Esophagus (tissue), 2 donors: ENCODE measurements at regions not wholly inside any gene's neighbourhood (a gene's known extent, or its start where the extent isn't known, plus 50 kb on each side); places are given as distances from the start of the nearest gene placed in this dataset.

Source experiments
- H3K27ac ChIP-seq, 2 donors: one replicate each; pipeline ENCODE4 v1.5.1; 2013; ENCODE audit warnings: low read depth in 2 of 2, mild to moderate bottlenecking in 2 of 2, inconsistent platforms in 1 of 2, low read length in 1 of 2, moderate library complexity in 1 of 2
- H3K27me3 ChIP-seq, 2 donors: one replicate each; pipeline ENCODE4 v1.6.1; 2013; ENCODE audit warnings: low read length in 2 of 2, control low read depth in 1 of 2, mild to moderate bottlenecking in 1 of 2; ENCODE audit not compliant: insufficient read depth in 2 of 2, control insufficient read depth in 1 of 2
- H3K36me3 ChIP-seq, 2 donors: one replicate each; pipeline ENCODE4 v1.6.1; 2013; ENCODE audit warnings: low read length in 1 of 2; ENCODE audit not compliant: control insufficient read depth in 2 of 2, insufficient read depth in 2 of 2
- H3K4me1 ChIP-seq, 2 donors: one replicate each; pipeline ENCODE4 v1.6.1; 2013; ENCODE audit warnings: low read length in 1 of 2; ENCODE audit not compliant: control insufficient read depth in 2 of 2, insufficient read depth in 2 of 2
- H3K4me3 ChIP-seq, 2 donors: one replicate each; pipeline ENCODE4 v1.5.1; 2013; ENCODE audit warnings: low read length in 2 of 2, mild to moderate bottlenecking in 2 of 2, low read depth in 1 of 2, moderate library complexity in 1 of 2
- H3K9me3 ChIP-seq, 2 donors: one replicate each; pipeline ENCODE4 v1.6.1; 2013; ENCODE audit warnings: mild to moderate bottlenecking in 2 of 2, low read depth in 1 of 2, low read length in 1 of 2, moderate library complexity in 1 of 2; ENCODE audit not compliant: control insufficient read depth in 2 of 2, insufficient read depth in 1 of 2
- WGBS, 2 donors: extraction: QIAGEN DNeasy Blood & Tissue Kit; methylation state at CpG; one replicate each; pipeline ENCODE4 v1.1.7; 2013; 5-methylcytosine and 5-hydroxymethylcytosine counted together
- donor health status: healthy with polysubstance abuse.
- donor health status: Bipolar disorder and iron deficiency.

DNA sequence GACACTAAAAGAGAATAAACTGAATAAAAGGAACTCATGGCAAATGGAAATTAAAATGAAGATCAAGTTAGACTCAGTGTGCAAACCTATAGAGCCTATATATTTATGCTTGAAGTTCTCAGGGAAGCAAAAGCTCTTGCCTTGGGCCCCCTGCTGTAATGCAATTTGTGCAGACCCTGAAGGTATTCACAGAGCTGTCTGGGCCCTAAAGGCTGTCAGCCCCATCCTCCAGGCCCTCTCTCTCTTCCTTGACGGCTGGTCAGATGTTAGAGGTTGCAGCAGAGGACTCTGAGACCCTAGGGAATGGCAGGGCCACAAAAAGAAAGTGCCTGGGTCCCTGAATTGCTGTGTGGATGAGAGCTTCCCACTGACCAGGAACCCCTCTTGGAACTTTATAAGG, 283.9 kb upstream of the TUT7 start:
- H3K27ac ChIP-seq, result no peak overlapping the region
- no peak overlapping the region for H3K4me3 ChIP-seq
- no peaks in the 10 kb centered on the region for H3K36me3 ChIP-seq
- peaks cover 0 to 2% of the 10 kb centered on the region in 2 donors for H3K4me1 ChIP-seq
- H3K9me3 ChIP-seq, result peaks cover 0 to 5% of the 10 kb centered on the region in 2 donors
- 93 to 100% methylated on average over 1 of the region's 1 CpG for WGBS, 2 donors
- H3K27me3 ChIP-seq, result peaks cover 0 to 5% of the 10 kb centered on the region in 2 donors

DNA sequence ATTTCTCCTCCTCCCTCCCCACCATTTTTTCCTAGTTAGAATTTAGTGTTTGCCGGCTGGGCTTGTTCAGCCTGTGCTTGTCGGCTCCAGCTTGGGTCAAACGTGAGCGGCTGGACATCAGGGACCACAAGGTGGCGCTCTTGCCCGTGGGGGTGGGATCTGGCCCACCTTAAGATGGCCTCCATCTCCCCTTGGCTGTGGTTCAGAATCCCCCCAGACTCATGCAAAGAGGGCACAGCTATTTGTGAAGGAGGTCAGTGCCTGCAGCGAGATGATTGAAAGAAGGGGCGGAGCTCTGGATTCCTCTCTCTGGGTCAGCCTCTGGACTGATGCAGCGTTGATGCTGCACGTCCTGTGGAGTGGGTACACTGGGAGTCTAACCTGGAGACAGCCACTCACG, 283.3 kb upstream of the TUT7 start:
- peaks cover 0 to 5% of the 10 kb centered on the region in 2 donors for H3K9me3 ChIP-seq
- H3K4me3 ChIP-seq, result no peak overlapping the region
- H3K27ac ChIP-seq, result no peak overlapping the region
- H3K27me3 ChIP-seq, result peaks cover 0 to 4% of the 10 kb centered on the region in 2 donors
- H3K36me3 ChIP-seq, result no peaks in the 10 kb centered on the region
- H3K4me1 ChIP-seq, result peaks cover 0 to 2% of the 10 kb centered on the region in 2 donors
- 44 to 47% methylated on average over 11 of the region's 11 CpGs for WGBS, 2 donors

DNA sequence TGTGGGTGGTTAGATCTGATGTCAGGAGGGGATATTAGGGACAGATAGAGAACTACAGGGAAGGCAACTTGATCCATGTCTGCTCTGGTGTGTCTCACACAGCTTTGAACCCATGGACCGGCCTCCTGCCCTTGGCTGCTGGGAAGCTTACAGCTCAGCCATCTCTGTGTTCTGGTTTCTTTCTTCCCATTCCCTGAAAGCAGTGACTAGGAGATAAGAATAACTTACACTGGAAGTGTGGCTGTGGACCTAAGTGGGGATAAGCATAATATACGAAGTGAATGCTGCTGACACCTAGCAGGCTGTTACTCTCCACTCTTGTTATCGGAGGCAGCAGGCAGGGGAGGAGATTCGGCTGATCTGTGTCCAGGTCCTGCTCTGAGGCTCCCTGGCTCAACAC, 282.3 kb upstream of the TUT7 start:
- H3K27ac ChIP-seq, result no peak overlapping the region
- H3K27me3 ChIP-seq, result no peaks in the 10 kb centered on the region
- WGBS, 2 donors, result 81 to 90% methylated on average over 4 of the region's 4 CpGs
- no peak overlapping the region for H3K4me3 ChIP-seq
- no peaks in the 10 kb centered on the region for H3K36me3 ChIP-seq
- H3K9me3 ChIP-seq, result peaks cover 0 to 5% of the 10 kb centered on the region in 2 donors
- peaks cover 0 to 2% of the 10 kb centered on the region in 2 donors for H3K4me1 ChIP-seq

DNA sequence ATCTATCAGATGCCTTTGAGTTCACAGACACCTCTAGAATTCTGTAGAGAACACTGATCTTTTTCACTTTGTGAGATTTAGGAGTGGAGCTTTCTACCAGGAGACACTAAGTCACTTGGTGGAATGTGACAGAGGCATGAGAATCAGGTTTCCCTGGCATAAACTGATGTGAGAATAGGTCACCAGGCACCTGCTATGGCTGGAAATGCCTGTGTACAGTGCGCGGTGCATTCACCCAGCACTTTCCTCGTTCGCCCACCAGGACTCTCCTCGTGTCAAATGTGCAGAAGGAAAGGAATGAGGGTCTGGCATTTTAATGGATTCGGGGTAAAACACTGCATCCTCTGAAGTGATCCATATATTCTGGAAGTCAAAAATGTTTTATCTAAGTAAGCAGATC, 281.8 kb upstream of the TUT7 start:
- Histone ChIP-seq H3K27ac (no peak overlapping the region), H3K4me3 (no peak overlapping the region), H3K4me1 (peaks cover 0 to 2% of the 10 kb centered on the region in 2 donors), H3K27me3 (no peaks in the 10 kb centered on the region), H3K36me3 (no peaks in the 10 kb centered on the region), H3K9me3 (peaks cover 0 to 5% of the 10 kb centered on the region in 2 donors)
- WGBS, 2 donors, result 92 to 97% methylated on average over 6 of the region's 6 CpGs

DNA sequence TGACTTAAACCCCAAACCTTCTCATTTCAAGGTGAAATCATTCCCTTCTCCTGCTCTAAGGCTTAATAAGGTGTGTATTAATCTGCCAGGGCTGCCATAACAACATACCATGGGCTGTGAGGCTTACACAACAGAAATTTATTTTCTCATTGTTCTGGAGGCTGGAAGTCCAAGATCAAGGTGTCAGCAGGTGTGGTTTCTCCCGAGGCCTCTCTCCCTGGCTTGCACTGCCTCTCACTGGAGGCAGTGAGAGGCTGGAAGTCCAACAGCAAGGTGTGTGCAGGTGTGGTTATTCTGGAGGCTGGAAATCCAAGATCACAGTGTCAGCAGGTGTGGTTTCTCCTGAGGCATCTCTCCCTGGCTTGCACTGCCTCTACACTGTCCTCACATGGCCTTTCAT, 280.3 kb upstream of the TUT7 start:
- Histone ChIP-seq H3K36me3 (no peaks in the 10 kb centered on the region), H3K9me3 (peaks cover 0 to 5% of the 10 kb centered on the region in 2 donors), H3K4me1 (no peaks in the 10 kb centered on the region), H3K27me3 (no peaks in the 10 kb centered on the region), H3K4me3 (no peak overlapping the region), H3K27ac (no peak overlapping the region)
- WGBS, 2 donors, result 87 to 94% methylated on average over 1 of the region's 1 CpG

DNA sequence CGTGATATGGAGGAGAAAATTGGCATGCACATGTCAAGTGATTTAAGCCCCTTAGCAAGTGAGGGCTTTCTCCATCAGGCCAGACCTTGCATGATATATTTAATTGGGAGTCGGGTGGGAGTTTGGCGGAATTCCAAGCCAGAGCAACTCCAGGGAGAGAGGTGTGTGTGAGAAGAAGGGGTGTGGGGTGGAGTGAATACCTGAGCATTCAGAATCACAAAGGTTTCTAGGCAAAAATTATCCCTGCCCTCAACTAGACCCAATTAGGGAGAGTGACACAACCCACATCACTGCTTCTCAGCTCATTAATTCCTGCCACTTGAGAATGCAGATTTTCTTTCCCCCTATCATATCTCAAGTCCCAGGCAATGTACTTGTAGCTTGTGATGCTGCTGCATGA, 279.7 kb upstream of the TUT7 start:
- H3K4me1 ChIP-seq, result no peaks in the 10 kb centered on the region
- 54 to 66% methylated on average over 3 of the region's 3 CpGs for WGBS, 2 donors
- H3K9me3 ChIP-seq, result peaks cover 0 to 5% of the 10 kb centered on the region in 2 donors
- H3K4me3 ChIP-seq, result no peak overlapping the region
- H3K36me3 ChIP-seq, result no peaks in the 10 kb centered on the region
- H3K27ac ChIP-seq, result no peak overlapping the region
- no peaks in the 10 kb centered on the region for H3K27me3 ChIP-seq

DNA sequence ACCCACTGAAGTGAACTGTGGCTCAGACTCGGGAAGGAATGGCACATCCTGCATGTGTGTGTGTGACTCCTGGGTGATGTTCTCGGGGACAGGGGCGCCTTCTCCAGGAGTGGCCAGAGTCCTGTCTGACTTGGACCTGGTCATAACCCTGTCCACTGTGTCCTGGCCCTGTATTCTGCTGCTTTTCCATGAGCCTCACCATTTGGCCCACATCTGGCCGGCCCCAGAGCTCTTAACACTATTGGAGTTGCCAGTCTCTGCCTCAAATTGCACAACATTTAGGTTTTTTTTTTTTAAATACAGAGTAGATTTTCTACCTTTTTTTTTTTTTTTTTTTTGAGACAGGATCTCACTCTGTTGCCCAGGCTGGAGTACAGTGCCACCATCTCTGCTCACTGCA, 278.3 kb upstream of the TUT7 start:
- Histone ChIP-seq H3K4me3 (no peak overlapping the region), H3K9me3 (peaks cover 0 to 5% of the 10 kb centered on the region in 2 donors), H3K36me3 (no peaks in the 10 kb centered on the region), H3K27me3 (no peaks in the 10 kb centered on the region), H3K27ac (no peak overlapping the region), H3K4me1 (no peaks in the 10 kb centered on the region)
- 91 to 96% methylated on average over 4 of the region's 4 CpGs for WGBS, 2 donors

DNA sequence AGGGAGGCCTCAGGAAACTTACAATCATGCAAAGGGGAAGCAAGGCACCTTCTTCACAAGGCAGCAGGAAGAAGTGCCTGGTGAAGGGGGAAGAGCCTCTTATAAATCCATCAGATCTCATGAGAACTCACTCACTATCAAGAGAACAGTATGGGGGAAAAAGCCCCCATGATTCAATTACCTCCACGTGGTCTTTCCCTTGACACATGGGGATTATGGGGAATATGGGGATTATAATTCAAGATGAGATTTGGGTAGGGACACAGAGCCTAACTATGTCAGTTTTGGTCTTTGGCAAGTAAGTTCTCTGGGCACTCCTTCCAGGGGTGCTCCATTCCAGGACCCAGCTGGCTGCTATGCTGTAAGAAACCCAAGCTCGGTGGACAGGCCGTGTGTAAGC, 275.3 kb upstream of the TUT7 start:
- H3K27me3 ChIP-seq, result no peaks in the 10 kb centered on the region
- WGBS, 2 donors, result 86 to 87% methylated on average over 3 of the region's 3 CpGs
- no peak overlapping the region for H3K27ac ChIP-seq
- no peaks in the 10 kb centered on the region for H3K36me3 ChIP-seq
- H3K9me3 ChIP-seq, result peaks cover 0 to 1% of the 10 kb centered on the region in 2 donors
- H3K4me1 ChIP-seq, result no peaks in the 10 kb centered on the region
- H3K4me3 ChIP-seq, result no peak overlapping the region

DNA sequence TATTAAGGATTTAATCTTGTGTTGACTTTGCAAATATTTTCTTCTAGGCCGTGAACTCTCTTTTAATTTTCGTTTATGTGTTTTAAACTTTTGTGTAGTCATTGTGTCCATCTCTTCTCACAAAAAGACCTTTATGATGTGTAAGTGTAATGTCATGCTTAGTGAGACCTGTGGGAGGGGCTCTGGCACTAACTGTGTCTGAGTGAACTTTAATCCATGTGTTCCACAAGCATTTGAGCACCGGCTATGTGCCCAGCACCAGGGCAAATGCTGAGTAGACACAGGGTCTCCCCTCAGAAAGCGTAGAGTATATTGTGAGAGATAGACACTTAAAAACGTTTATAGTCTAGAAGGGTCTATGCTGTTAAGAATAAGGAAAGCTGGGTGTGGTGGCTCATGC, 272.6 kb upstream of the TUT7 start:
- WGBS, 2 donors, result 72 to 87% methylated on average over 5 of the region's 5 CpGs
- no peak overlapping the region for H3K4me3 ChIP-seq
- H3K4me1 ChIP-seq, result no peaks in the 10 kb centered on the region

DNA sequence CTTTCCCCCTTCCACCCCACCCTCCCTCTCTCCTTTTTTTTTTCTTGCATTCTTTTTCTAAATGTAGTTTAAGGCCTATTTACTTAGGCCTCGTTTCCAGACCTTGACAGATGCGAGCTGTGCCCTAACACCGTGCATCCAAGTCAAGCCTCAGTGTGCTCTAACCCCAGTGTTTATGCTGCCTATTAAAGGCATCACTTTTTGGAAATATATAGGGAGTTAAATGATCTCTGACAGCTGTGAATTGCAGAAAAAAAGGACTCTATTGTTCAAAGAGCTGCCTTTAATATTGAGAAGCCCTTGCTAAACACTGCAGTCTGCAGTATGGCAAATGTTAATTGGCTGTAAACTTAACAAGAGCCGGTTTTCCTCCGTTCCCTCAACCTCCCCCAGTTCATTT, 270.4 kb upstream of the TUT7 start:
- no peaks in the 10 kb centered on the region for H3K4me1 ChIP-seq
- no peak overlapping the region for H3K4me3 ChIP-seq
- WGBS, 2 donors, result 57 to 66% methylated on average over 5 of the region's 5 CpGs
- no peaks in the 10 kb centered on the region for H3K36me3 ChIP-seq
- no peak overlapping the region for H3K27ac ChIP-seq
- H3K9me3 ChIP-seq, result no peaks in the 10 kb centered on the region
- no peaks in the 10 kb centered on the region for H3K27me3 ChIP-seq

More for the DNA sequence above, 272.6 kb upstream of the TUT7 start:
- H3K36me3 ChIP-seq, result no peaks in the 10 kb centered on the region
- H3K9me3 ChIP-seq, result no peaks in the 10 kb centered on the region
- H3K27me3 ChIP-seq, result no peaks in the 10 kb centered on the region
- no peak overlapping the region for H3K27ac ChIP-seq
